Lung (tissue), 11 donors: ENCODE measurements at regions not wholly inside any gene's neighbourhood (a gene's known extent, or its start where the extent isn't known, plus 50 kb on each side); places are given as distances from the start of the nearest gene placed in this dataset.

Experiments
- ATAC-seq: fragments of 200-7000 bp; cut with Tn5 transposase; one replicate; pipeline ENCODE4 v1.9.1; 2020; ENCODE audit warnings: moderate number of reproducible peaks; ENCODE audit not compliant: insufficient read depth, low FRiP score
- DNase-seq, 3 donors: peaks; one replicate each; pipeline ENCODE4 v3.0.0-alpha.2; 2013 to 2017
- H3K27ac ChIP-seq, 2 donors: one replicate each; pipeline ENCODE4 v1.5.1; 2013; ENCODE audit warnings: mild to moderate bottlenecking in 2 of 2, moderate library complexity in 2 of 2, control low read depth in 1 of 2, inconsistent platforms in 1 of 2, low read depth in 1 of 2, low read length in 1 of 2
- H3K27me3 ChIP-seq, 3 donors: one replicate each; pipeline ENCODE4 v1.5.1; 2013; ENCODE audit warnings: low read length in 2 of 3; ENCODE audit not compliant: control insufficient read depth in 3 of 3, insufficient read depth in 3 of 3
- H3K36me3 ChIP-seq, 4 donors: one replicate each; pipeline ENCODE4 v1.5.1; 2013; ENCODE audit warnings: low read length in 4 of 4, mild to moderate bottlenecking in 1 of 4, moderate library complexity in 1 of 4; ENCODE audit not compliant: control insufficient read depth in 4 of 4, insufficient read depth in 4 of 4
- H3K4me1 ChIP-seq, 5 donors: one replicate each; pipeline ENCODE4 v1.5.1; 2013; ENCODE audit warnings: low read length in 5 of 5, mild to moderate bottlenecking in 2 of 5, moderate library complexity in 1 of 5; ENCODE audit not compliant: control insufficient read depth in 5 of 5, insufficient read depth in 5 of 5
- H3K4me3 ChIP-seq: one replicate; pipeline ENCODE4 v1.5.1; 2013; ENCODE audit warnings: mild to moderate bottlenecking, control low read depth, moderate library complexity
- H3K9ac ChIP-seq, 2 donors: one replicate each; pipeline ENCODE4 v1.5.1; 2013; ENCODE audit warnings: low read length in 2 of 2, control low read depth in 1 of 2; ENCODE audit not compliant: insufficient read depth in 1 of 2
- H3K9me3 ChIP-seq, 4 donors: one replicate each; pipeline ENCODE4 v1.5.1; 2013; ENCODE audit warnings: low read length in 3 of 4, mild to moderate bottlenecking in 1 of 4, moderate library complexity in 1 of 4; ENCODE audit not compliant: control insufficient read depth in 4 of 4, insufficient read depth in 3 of 4
- WGBS, 2 donors: extraction: QIAGEN DNeasy Blood & Tissue Kit; methylation state at CpG; one replicate each; pipeline ENCODE4 v1.1.7; 2013; 5-methylcytosine and 5-hydroxymethylcytosine counted together
- TF ChIP-seq, protein P1 (sequence below): IDR thresholded peaks from 2 replicates; pipeline ENCODE4 v1.5.1; 2012; ENCODE audit warnings: mild to moderate bottlenecking; ENCODE audit errors: control extremely low read depth, extremely low read depth
- donor health status: control.
- donor health status: control.
- donor health status: Bipolar disorder and iron deficiency.
- donor health status: healthy.
- donor health status: DM: yes; HTN: yes; CAD: no.

DNA sequence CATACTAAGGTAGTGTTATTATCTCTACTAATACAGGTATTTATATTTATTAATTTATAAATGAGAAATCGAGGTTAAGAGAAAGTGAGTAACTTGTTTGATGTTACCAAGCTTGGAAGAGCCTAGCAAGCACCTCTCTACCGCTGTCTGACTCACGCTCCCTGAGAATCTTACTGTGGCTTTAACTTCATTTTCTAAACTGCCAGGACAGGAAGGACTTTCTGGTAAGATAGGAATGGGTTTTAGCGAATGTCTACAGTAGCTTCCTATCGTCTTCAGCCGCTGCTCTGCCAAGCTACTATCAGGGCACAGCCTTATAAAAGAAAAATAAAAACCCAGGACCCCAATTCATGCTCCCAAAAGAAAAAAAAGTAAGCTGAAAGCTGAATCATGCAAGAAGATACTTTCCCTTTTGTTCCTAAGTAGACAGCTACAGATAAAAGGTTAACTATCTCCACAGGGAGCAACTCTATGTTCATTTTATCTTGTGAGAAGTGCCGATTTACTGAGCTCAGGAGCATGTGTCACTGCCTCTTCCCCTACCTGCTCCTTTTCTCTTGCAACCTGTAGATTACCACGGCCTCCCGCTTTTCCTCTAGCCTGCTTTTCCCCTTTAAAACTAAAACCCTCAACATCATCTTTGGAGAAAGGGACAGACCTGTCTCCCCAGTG, 60.2 kb downstream of the THNSL1 start:
- Histone ChIP-seq H3K4me1 (peaks cover 0 to 5% (median 0%) of the 10 kb centered on the region in 5 donors), H3K36me3 (no peaks in the 10 kb centered on the region), H3K4me3 (no peak overlapping the region), H3K9me3 (no peaks in the 10 kb centered on the region), H3K27ac (no peak overlapping the region), H3K9ac (no peak overlapping the region), H3K27me3 (no peaks in the 10 kb centered on the region)
- DNase-seq (no peak), ATAC-seq (no peak)
- WGBS, 2 donors: 82 to 83% methylated on average over 9 of the region's 9 CpGs
- TF ChIP-seq, protein P1, sequence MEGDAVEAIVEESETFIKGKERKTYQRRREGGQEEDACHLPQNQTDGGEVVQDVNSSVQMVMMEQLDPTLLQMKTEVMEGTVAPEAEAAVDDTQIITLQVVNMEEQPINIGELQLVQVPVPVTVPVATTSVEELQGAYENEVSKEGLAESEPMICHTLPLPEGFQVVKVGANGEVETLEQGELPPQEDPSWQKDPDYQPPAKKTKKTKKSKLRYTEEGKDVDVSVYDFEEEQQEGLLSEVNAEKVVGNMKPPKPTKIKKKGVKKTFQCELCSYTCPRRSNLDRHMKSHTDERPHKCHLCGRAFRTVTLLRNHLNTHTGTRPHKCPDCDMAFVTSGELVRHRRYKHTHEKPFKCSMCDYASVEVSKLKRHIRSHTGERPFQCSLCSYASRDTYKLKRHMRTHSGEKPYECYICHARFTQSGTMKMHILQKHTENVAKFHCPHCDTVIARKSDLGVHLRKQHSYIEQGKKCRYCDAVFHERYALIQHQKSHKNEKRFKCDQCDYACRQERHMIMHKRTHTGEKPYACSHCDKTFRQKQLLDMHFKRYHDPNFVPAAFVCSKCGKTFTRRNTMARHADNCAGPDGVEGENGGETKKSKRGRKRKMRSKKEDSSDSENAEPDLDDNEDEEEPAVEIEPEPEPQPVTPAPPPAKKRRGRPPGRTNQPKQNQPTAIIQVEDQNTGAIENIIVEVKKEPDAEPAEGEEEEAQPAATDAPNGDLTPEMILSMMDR: no peak

DNA sequence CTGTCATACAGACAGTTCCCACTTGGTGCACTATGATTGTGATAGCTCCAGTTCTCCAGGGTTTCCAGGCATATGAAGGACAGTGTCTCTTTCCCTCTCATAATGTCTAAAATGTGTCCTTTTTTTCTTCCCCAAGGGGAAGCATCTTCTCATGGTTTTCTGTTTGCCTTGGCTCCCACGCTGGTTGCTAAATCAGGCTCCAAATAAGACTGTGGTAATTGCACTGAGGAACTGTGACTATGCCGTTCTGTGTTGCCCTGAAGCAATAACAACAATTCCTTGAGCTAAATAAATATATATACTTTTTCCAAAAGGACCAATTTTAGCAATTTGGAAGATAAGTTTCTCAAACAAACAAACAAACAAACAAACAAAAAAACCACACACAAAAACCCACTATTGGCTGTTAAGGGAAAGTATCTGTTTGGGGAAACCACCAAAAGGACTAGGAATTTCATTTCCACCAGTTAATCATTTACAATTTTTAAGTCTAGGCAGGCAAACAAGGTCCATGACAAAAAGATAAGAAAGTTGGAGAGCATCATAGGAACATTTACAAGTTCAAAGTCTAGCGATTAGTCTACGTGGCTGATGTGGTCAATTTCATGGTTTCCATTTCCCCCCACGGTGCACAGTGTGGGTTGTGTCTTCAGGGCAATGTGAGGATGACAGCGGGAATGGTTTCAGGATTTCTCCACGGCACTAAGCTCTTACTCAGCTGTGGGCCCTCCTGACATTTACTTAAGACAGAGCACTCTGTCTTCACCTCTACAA, 62.4 kb downstream of the THNSL1 start:
- ATAC-seq (no peak), DNase-seq (peak in 1 of 3 donors; percentile 16)
- TF ChIP-seq, protein P1: no peak
- no peaks in the 10 kb centered on the region for H3K9me3 ChIP-seq
- no peak overlapping the region for H3K27ac ChIP-seq
- no peaks in the 10 kb centered on the region for H3K27me3 ChIP-seq
- 43 to 48% methylated on average over 7 of the region's 7 CpGs for WGBS, 2 donors
- no peaks in the 10 kb centered on the region for H3K36me3 ChIP-seq
- peaks cover 0 to 18% (median 2%) of the 10 kb centered on the region in 5 donors for H3K4me1 ChIP-seq
- H3K9ac ChIP-seq: no peak overlapping the region
- H3K4me3 ChIP-seq: no peak overlapping the region

DNA sequence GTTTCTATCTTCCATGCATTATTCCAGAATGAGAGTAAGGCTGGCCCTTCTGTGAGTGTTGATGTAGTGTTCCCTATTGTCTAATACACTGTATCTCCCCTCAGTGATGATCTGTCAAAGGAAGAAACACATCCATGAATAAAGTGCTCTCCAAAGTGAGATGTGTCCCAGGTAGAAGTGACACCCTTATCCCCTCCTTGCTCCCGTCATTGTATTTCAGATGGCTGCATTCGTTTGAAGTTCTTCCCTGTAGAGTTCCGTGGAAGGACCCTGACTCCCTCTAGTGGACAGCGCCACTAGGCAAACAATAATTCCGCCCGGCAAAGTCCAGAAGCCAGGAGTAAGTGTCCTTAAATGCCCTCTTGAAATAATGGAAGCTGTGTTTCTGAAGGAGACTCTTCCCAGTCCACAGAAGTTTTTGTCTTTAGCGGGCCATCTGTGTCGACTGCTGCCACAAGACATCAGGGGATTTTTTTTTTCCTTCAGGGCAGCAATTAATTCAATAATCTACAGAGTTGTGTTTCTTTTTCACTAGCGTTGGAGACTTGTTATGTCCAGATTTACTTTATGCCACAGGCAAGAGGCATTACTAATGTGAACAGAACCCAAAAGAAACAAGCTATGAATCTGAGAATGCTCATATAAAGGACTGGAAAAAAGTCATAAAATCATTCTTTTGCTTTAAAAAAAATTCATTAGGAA, 64.6 kb downstream of the THNSL1 start:
- peaks cover 0 to 18% (median 2%) of the 10 kb centered on the region in 5 donors for H3K4me1 ChIP-seq
- H3K27me3 ChIP-seq: no peaks in the 10 kb centered on the region
- TF ChIP-seq, protein P1: peak; percentile 81
- no peak overlapping the region for H3K4me3 ChIP-seq
- no peaks in the 10 kb centered on the region for H3K9me3 ChIP-seq
- H3K9ac ChIP-seq: no peak overlapping the region
- WGBS, 2 donors: 10 to 12% methylated on average over 9 of the region's 9 CpGs
- peak; percentile 87 for ATAC-seq
- DNase-seq: peak; percentile 85 to 92 (median 88)
- no peaks in the 10 kb centered on the region for H3K36me3 ChIP-seq
- peak overlapping the region in 1 of 2 donors; percentile 49 for H3K27ac ChIP-seq
